Fibroblast of the aortic adventitia (primary cell): ENCODE measurements at regions not wholly inside any gene's neighbourhood (a gene's known extent, or its start where the extent isn't known, plus 50 kb on each side); places are given as distances from the start of the nearest gene placed in this dataset.

Experiments used
- DNase-seq: peaks from one replicate; pipeline ENCODE4 v3.0.0-alpha.2; 2010; ENCODE audit warnings: low read depth
- H3K4me3 ChIP-seq: 2 replicates; pipeline ENCODE4 v1.5.1; 2011; ENCODE audit warnings: low read depth, mild to moderate bottlenecking, control low read depth, low read length, moderate library complexity
- CTCF ChIP-seq: IDR thresholded peaks from 2 replicates; pipeline ENCODE4 v1.5.1; 2011; ENCODE audit warnings: mild to moderate bottlenecking, low read length, control low read depth, inconsistent platforms; ENCODE audit not compliant: insufficient read depth

GRCh38 chr14:28496364-28496763, 270.2 kb upstream of the FOXG1 start:
- TF ChIP-seq CTCF = no peak
- H3K4me3 ChIP-seq = no peak overlapping the region
- DNase-seq = no peak

- no peak for TF ChIP-seq CTCF
- DNase-seq = no peak
- H3K4me3 ChIP-seq = no peak overlapping the region
Observed at GRCh38 chr14:28502517-28502916, 264.1 kb upstream of the FOXG1 start.

GRCh38 chr14:28515571-28515970, 251.0 kb upstream of the FOXG1 start:
- peak; percentile 67 for DNase-seq
- no peak overlapping the region for H3K4me3 ChIP-seq
- no peak for TF ChIP-seq CTCF

GRCh38 chr14:28536889-28537288, 229.7 kb upstream of the FOXG1 start:
- H3K4me3 ChIP-seq = no peak overlapping the region
- no peak for TF ChIP-seq CTCF
- DNase-seq = no peak

- peak; percentile 43 for DNase-seq
- H3K4me3 ChIP-seq = no peak overlapping the region
- TF ChIP-seq CTCF = no peak
Observed at GRCh38 chr14:28542040-28542439, 224.5 kb upstream of the FOXG1 start.

- TF ChIP-seq CTCF = no peak
- DNase-seq = no peak
- no peak overlapping the region for H3K4me3 ChIP-seq
Observed at GRCh38 chr14:28565345-28565744, 201.2 kb upstream of the FOXG1 start.

- no peak for TF ChIP-seq CTCF
- H3K4me3 ChIP-seq = no peak overlapping the region
- DNase-seq = no peak
Observed at GRCh38 chr14:28570391-28570790, 196.2 kb upstream of the FOXG1 start.
